GM12891 (cell line): ENCODE measurements at regions not wholly inside any gene's neighbourhood (a gene's known extent, or its start where the extent isn't known, plus 50 kb on each side); places are given as distances from the start of the nearest gene placed in this dataset.

Experiments
- DNase-seq: peaks from one replicate; pipeline ENCODE4 v3.0.0; 2011; ENCODE audit warnings: low spot score; ENCODE audit not compliant: insufficient read length
- FAIRE-seq: peaks from 2 replicates; lab custom pipeline; 2011; peaks lifted over from hg19 to GRCh38; lab: Jason Lieb, UNC
- PAX5 ChIP-seq: IDR thresholded peaks from 2 replicates; pipeline ENCODE4 v1.6.1; 2011; ENCODE audit warnings: low read length, moderate library complexity, mild to moderate bottlenecking; ENCODE audit not compliant: insufficient read depth, severe bottlenecking
- POLR2A ChIP-seq: IDR thresholded peaks from 2 replicates; pipeline ENCODE4 v1.6.1; 2011; ENCODE audit warnings: low read depth, low read length, control low read depth
- POLR2AphosphoS5 ChIP-seq: IDR thresholded peaks from 2 replicates; pipeline ENCODE4 v1.6.1; 2011; ENCODE audit warnings: low read depth, low read length, control low read depth
- POU2F2 ChIP-seq: IDR thresholded peaks from 2 replicates; pipeline ENCODE4 v1.6.1; 2011; ENCODE audit warnings: low read depth, mild to moderate bottlenecking, control low read depth, low read length, moderate library complexity
- SPI1 ChIP-seq: IDR thresholded peaks from 2 replicates; pipeline ENCODE4 v1.6.1; 2011; ENCODE audit warnings: low read depth, low read length, control low read depth
- TAF1 ChIP-seq: IDR thresholded peaks from 2 replicates; pipeline ENCODE4 v1.6.1; 2011; ENCODE audit warnings: low read depth, low read length, control low read depth

- FAIRE-seq (no peak), DNase-seq (no peak)
Observed at GRCh38 chr1:5596651-5597050, 395.6 kb downstream of the NPHP4 start.

GRCh38 chr1:5595531-5596170 is 396.6 kb downstream of the NPHP4 start:
- FAIRE-seq (no peak), DNase-seq (no peak)
- no peak for TF ChIP-seq POU2F2
- TF ChIP-seq SPI1, result no peak
- no peak for TF ChIP-seq POLR2A
- TF ChIP-seq POLR2AphosphoS5, result no peak
- no peak for TF ChIP-seq PAX5
- no peak for TF ChIP-seq TAF1

More at GRCh38 chr1:5596651-5597050, 395.6 kb downstream of the NPHP4 start:
- no peak for TF ChIP-seq SPI1
- no peak for TF ChIP-seq POLR2AphosphoS5
- no peak for TF ChIP-seq POLR2A
- TF ChIP-seq PAX5, result no peak
- TF ChIP-seq TAF1, result no peak
- TF ChIP-seq POU2F2, result no peak

- FAIRE-seq (no peak), DNase-seq (no peak)
- TF ChIP-seq POLR2AphosphoS5 (no peak), PAX5 (no peak), POLR2A (no peak), TAF1 (no peak), POU2F2 (no peak), SPI1 (no peak)
Observed at GRCh38 chr1:5594056-5594956, 397.9 kb downstream of the NPHP4 start.

GRCh38 chr1:5590717-5591116 is 401.5 kb downstream of the NPHP4 start:
- FAIRE-seq, result no peak
- DNase-seq, result no peak
- TF ChIP-seq POLR2A, result no peak
- TF ChIP-seq TAF1, result no peak
- no peak for TF ChIP-seq SPI1
- TF ChIP-seq PAX5, result no peak
- no peak for TF ChIP-seq POLR2AphosphoS5
- TF ChIP-seq POU2F2, result no peak

GRCh38 chr1:5586629-5587028 is 405.6 kb downstream of the NPHP4 start:
- FAIRE-seq (no peak), DNase-seq (no peak)
- TF ChIP-seq PAX5 (no peak), POU2F2 (no peak), POLR2A (no peak), TAF1 (no peak), POLR2AphosphoS5 (no peak), SPI1 (no peak)

GRCh38 chr1:5585256-5585655 is 407.0 kb downstream of the NPHP4 start:
- DNase-seq (no peak), FAIRE-seq (no peak)
- no peak for TF ChIP-seq TAF1
- TF ChIP-seq POLR2AphosphoS5, result no peak
- TF ChIP-seq POU2F2, result no peak
- no peak for TF ChIP-seq PAX5
- TF ChIP-seq POLR2A, result no peak
- no peak for TF ChIP-seq SPI1

- FAIRE-seq (no peak), DNase-seq (no peak)
- TF ChIP-seq POLR2AphosphoS5, result no peak
- TF ChIP-seq PAX5, result no peak
- no peak for TF ChIP-seq POLR2A
- no peak for TF ChIP-seq POU2F2
- TF ChIP-seq TAF1, result no peak
- no peak for TF ChIP-seq SPI1
Observed at GRCh38 chr1:5580926-5581325, 411.3 kb downstream of the NPHP4 start.

- no peak for FAIRE-seq
- TF ChIP-seq POLR2A (no peak), PAX5 (no peak), SPI1 (no peak), TAF1 (no peak), POU2F2 (no peak)
- no peak for DNase-seq
Observed at GRCh38 chr1:5579966-5580365, 412.3 kb downstream of the NPHP4 start.

GRCh38 chr1:5578690-5579089 is 413.5 kb downstream of the NPHP4 start:
- TF ChIP-seq TAF1 (no peak), POLR2AphosphoS5 (no peak), POU2F2 (no peak), PAX5 (no peak), SPI1 (no peak)
- no peak for DNase-seq
- FAIRE-seq, result no peak
